ENCODE measurements at regions not wholly inside any gene's neighbourhood (a gene's known extent, or its start where the extent isn't known, plus 50 kb on each side); places are given as distances from the start of the nearest gene placed in this dataset.

DNA sequence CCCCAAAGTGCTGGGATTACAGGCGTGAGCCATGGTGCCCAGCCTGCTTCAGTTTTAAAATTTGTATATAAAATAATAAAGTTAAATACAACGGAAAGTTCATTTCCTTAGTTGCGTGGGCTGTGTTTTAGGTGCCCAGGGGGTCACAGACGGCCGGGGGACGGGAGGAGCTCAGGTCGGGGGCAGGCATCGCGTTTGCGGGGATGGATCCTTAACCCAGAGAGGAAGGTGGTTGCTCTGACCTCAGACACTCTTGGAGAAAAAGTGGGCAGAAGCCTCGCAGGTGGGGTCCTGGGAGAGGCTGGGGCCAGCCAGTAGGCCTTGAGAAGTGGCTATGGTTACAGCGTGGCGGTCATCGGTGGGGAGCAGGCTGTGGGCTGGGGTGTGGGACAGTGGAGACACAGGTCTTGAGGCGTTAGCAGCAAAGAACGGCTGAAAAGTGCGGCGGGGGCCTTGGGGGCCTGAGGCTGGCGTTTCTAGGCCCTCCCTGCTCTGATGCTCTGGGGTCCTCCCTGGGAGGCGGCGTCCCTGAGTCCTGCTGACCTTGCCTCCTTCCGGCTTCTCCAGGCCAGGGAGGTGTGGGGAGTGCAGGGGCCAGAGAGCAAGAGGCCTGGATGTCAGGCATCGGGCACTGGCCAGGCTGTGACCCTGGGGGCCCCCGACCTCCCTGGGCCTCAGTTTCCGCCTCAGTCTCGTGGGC lies 54.4 kb downstream of the UNCX start:
- no peak for DNase-seq (ENCODE audit: low spot score)

DNA sequence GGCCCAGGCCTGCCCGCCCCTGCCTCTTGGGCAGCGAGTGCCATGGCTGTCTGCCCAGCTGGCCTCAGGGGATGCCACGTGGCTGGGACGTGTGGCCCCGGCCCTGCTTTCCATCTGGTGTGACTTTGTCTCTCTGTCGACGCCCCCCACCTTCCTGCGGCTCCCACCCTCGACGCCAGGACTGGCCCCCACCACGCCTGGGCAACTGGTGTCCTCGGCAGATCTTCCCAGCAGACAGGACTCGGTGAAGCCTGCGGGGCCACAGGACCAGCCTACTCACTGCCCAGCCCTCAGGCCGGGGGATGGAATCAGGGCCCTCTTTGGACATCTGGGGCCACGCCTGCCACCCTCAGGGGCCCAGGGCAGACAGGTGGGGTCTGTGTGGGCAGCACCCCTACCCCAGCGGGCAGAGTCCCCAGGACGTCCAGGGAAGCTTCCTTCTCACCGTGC lies 55.1 kb downstream of the UNCX start:
- no peak for DNase-seq (ENCODE audit: low spot score)

DNA sequence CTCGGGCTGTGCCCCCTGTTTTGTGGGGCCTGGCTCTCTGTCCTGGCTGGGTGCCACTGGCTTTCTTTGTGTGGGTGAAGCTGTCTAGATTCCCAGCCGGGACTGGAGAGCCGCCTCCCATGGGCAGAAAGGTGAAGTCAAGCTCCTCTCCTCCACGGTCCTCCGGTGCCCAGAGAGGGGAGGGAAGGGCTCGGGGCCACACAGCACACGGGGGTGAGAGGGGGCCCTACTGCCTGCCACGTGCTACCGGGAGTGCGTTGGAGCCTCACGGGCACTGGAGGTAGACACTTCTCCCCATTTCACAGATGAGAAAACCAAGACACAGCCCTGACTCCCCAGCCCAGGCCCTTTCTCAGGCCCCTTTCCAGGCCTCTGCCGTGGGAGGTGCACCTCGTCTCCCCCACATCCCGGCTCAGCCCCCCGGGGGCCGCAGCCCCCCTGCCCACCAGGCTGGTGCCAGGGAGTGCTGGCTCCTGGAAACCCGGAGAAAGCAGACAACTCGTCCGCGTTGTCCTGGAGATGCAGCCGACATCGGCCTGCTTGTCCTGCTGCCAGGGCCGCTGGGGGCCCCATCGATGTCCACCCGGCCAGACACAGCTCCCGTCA lies 55.8 kb downstream of the UNCX start:
- no peak for DNase-seq (ENCODE audit: low spot score)

DNA sequence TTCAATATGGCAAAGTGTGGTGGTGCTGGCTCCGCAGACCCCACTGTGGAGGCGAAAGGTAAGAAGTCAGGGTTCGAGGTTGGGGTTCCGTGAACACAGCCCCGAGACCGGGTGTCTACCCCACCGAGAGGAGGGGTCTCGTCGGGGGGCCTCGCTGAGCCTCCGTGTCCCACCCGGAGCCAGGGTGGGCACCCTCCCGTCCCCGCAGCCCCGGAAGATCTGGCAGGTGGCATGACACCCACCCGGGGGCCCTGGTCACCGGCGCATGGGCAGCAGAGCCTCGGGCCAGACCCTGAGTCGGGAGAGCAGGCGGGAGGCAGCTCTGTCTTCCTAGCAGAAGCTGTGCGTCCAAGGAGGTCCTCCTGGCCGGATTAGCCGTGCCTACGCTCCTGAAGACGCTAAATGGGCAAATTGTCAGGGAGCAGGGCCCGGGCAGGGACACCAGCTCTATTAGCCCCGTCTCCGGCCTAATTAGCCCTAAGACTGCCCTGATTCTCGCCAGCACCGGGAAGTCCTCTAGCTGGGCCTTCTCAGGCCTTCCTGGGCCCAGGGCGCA lies 56.4 kb downstream of the UNCX start:
- DNase-seq (ENCODE audit: low spot score), result no peak

DNA sequence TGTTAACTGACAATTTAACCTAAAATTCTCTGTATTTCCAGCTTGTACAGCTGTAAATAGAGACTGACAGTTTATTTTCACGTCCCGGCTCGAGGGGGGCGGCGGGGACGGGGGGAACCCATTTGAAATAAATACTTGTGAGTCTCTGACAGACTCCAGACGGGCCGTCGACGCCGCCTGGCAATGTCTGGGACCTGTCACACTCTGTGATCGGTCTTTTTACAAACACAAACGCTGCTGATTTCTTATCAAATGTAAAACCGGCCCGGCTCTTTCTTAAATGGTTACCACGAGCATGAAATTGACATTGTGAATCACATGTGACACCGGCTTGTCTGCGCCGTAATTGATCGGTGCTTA lies 57.0 kb downstream of the UNCX start:
- DNase-seq (ENCODE audit: low spot score), result no peak

DNA sequence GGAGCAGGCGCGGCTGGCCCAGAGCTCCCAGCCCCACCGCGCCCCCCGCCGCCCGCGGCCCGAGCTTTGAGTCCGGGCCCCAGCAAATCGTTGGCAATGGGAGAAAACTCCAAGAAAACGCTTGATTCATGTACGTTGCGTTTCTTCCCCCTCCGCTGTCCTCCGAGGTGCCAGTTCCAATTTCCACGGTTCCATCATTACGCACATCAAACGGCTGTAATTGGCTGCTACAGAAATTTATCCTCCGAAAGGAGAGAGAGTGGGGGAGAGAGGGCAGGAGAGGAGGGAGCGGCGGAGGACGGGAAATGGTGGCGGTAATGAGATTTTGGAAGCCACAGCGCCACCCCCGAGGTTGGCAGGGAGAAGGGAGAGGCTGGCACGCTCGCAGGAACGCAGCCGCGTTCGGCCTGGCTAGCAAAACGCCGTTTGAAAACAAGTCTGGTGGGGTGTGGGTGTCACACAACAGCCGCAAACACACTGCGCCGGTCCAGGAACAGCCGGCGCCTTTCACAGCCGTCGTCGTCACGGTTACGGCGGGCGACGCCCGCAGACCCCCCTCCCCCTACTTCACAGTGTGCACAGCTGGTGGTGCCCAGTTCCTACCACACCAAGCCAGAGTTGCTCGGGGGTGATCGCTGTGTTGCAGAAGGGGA lies 57.5 kb downstream of the UNCX start:
- DNase-seq (ENCODE audit: low spot score), result no peak

DNA sequence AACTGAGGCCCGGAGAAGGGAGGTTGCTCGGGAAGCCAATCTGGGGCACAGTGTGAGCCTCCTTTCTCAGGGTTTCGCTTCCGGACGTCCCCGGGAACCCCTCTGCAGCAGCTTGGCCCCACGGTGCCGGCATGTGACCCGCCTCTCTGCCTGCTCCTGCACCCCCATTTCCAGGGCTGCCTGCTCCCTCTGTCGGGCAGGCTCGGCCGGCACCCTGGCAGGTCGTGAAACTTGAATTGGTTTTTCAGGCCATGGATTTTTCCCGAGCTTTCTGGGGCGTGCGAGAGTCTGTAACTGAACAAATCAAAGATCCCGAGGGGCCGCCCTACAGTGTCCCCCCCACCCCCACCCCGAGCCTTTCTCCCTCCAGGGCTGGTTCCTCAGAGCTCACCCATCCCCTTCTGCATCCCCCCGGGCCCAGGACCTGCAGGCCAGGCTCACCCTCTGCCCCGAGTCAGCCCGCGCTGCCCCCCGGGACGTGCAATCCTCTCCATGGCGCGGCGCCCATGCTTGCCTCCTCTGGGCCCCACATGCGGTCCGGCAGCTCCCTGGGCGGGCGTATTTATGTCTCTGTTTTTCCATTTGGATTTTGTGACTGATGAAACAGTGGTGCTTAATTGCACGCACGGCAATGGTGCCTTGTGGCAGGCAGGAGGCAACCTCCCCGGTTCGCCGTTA lies 58.1 kb downstream of the UNCX start:
- no peak for DNase-seq (ENCODE audit: low spot score)

DNA sequence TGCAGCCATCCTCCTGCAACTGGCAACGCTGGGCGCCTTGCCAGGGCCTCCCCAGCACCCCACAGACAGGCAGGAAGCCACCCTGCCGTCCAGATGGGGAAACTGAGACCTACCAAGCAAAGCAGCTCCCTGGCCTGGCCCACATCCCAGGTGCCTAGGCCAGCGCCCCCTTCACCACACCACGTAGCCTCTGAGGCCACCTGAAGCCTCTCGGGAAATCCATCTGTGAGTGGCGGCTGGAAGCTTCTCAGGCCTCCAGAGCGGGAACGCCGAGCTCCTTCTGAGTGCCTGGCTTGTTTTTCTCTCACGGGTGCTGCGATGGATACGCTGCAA lies 58.7 kb downstream of the UNCX start:
- no peak for DNase-seq (ENCODE audit: low spot score)

DNA sequence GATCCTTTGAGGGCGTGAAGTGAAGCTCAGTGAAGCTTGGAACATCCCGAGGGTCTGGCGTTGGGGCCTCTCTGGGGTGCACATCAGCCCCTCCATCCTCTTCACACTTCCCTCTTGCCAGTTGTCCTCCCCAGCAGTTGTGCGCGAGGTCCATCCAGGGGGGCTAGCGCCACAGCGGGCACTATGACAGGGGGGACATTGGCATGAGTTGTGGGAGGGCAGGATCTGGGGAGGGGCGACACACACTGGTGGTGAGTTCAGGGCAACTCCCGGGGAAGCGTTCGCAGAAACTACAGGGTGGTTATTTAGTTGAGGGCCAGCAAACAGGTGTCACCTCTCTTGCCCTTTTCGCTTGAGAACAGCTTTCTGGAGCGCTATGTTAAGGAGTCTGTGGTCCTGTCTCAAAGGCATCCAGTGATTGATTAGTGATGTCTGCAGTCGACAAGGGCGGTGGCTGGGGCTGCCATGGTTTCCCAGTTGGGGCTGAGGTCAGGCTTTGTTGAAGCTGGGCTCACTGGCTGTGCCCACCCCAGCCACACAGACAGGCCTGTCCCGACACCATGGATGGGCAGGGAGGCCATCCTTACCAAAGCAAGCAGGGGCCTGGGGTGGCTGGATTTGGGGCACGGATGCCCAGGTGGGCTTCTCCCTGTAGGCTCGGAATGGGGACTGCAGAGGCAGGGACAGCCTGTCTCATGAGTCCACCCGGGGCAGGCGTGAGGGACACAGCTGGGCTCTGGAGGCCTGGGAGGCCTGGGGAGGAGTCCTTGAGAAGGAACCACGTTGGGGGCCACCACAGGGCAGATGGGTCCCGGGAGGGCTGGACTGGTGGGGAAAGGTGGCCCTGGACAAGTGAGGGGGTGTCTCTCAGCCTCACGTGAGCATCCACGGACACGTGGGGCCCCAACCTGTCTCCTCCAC lies 59.4 kb downstream of the UNCX start:
- no peak for DNase-seq (ENCODE audit: low spot score)

DNA sequence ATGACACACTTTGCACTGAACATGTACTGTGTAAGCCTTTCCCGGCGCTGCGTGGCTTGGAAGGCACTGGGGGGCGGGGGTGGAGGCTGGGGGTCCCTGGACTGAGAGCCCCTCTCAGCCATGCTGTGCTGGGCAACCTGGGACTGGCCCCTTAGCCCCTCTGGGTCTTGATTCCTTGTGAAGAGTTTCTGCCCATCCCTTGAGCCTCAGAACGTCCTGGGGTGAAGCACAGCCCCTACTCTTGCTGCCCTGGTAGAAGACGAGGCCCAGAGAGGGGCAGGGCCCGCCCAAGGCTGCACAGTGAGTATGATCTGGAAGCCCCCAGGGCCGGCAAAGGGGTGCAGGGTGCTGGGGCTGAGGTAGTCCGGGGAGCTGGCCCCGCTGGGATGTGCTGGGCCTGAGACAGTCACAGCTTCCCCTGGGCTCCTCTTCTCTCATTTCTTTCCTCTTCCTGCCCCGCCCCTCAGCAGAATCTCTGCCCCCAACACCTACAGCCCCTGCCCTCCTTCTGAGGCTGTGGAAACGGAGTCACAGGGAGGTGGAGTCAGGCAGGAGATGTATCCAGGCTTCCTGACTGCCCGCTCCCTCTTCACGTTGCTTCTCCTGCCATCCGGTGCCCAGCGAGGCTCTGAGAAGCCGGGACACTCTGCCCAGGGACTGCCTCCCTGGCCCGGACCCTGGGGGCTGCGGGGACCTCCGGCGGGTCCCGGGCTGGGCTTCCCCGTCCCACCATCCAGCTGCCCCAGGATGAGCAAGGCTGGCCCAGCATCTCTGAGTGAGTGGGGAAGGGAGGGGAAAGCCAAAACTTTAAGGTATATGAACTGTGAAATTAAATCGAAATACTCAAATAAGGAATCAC lies 60.5 kb downstream of the UNCX start:
- DNase-seq (ENCODE audit: low spot score), result no peak

DNA sequence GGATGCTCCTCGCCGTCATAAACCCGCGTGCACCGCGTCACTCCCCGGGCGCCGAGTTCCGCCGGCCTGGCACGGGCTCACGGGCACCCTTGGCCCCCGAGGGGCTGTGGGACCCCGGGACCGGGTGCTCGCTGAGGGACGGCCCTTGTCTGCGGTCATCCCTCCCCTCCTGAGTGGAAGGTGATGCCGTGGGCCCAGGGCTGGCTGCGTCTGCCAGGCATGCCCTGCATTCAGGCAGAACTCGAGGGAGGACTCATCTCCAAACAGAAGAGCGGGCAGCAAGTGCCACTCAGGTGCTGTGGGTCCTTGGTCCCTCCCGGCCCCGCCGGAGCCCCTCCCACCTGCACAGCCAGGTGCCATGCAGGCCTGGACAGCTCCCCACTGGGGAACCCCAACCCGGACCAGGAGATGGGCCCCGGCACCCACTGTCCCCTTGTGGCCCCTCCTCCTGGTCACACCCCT lies 61.3 kb downstream of the UNCX start:
- DNase-seq (ENCODE audit: low spot score), result no peak

DNA sequence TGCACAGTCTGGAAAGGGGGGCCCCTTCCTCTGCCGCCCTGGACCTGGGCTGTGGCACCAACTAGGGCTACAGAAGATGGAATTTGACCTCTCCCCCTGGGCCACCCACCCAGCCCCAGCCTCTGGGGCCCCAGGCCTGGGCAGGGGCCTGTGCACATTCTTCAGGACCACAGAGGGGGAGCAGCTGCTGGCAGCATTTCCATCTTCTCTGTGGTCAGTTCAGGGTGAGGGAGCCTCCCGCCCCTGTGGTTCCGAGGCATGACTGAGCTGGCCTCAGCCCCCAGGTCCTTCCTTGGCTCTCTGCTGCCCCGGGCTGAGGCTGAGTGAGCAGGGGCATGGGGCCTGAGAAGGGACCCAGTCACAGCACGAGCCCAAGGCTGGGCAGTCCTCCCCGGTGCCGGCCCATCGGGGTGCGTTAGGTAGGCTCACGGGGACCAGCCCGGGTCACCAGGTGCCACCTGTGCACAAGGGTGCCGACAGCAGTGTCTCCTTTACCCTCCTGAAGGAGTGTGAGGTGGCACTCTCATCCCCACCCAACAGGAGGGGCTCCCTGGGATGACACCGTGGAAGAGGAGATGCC lies 63.2 kb downstream of the UNCX start:
- no peak for DNase-seq (ENCODE audit: low spot score)

DNA sequence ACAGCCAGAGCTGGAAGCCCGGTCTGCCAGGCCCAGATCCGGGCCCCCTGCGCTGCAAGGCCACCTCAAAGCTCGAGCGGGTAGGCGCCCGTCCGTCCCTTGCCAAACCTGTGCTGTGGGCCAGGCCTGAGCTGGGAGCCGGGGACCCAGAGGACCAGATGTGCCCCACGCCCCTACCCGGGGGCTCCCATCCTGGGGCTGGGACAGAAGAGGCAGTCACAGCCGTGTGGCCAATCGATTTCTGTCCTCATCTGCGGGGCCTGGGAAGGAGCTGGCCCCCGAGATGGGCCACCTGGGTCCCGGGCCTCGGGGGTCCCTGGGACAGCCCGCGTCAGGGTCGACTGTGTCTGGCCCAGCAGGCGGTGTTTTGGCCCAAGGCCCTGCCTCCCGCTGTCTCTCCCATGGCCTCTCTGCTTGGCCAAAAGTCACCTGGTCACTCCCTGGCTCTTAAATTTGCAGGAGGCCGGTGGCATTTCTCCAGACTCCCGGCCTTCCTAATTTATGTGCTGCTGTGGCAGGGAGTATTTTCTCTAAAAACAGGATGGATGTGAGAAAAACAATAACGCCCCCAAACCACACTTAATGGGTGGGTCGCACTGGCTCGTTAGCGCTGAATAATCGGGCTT lies 63.8 kb downstream of the UNCX start:
- DNase-seq (ENCODE audit: low spot score), result no peak

DNA sequence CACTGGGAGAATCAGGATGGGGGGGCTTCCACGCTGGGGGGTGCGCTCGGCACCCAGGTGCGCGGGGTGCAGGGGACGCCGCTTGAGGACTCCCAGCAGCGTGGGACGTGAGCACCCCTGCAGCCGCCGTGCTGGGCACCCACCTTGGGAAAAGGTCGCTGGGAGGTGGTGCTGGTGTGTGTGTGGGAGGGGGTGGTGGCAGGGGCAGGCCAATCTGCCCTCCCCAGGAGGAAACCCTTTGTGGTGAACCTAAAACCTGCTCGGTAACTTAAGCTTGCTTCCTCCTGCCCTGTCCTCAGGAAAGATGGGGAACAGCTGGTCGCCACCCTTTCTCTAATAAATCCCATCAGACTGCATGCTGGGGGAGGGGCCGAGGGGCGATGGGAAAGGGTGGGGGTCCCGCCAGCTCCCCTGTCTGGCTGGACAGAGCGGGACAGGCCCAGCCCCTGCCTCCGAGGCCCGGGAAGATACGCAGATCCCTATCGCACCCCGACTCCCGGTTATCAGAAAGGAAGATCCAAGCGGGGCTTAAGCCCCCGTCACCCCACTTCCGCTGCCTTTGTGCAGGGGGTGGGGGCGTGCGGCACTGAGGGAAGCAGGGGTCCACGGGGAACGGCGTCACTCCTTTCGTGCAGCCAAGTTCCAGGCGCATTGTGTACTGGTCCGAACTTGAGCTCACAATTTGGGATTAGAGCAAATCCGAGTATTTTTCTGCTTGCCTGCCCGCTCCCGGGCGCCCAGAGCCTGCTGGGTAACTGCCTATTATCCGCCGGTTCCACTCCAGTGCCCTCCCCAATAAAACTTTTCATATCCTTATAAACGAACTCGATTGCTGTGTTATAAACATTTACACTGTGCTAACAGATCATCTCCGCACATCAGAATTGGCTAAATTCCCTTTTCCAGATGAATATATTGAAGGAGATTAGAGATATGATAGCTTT lies 64.6 kb downstream of the UNCX start:
- DNase-seq (ENCODE audit: low spot score), result no peak

DNA sequence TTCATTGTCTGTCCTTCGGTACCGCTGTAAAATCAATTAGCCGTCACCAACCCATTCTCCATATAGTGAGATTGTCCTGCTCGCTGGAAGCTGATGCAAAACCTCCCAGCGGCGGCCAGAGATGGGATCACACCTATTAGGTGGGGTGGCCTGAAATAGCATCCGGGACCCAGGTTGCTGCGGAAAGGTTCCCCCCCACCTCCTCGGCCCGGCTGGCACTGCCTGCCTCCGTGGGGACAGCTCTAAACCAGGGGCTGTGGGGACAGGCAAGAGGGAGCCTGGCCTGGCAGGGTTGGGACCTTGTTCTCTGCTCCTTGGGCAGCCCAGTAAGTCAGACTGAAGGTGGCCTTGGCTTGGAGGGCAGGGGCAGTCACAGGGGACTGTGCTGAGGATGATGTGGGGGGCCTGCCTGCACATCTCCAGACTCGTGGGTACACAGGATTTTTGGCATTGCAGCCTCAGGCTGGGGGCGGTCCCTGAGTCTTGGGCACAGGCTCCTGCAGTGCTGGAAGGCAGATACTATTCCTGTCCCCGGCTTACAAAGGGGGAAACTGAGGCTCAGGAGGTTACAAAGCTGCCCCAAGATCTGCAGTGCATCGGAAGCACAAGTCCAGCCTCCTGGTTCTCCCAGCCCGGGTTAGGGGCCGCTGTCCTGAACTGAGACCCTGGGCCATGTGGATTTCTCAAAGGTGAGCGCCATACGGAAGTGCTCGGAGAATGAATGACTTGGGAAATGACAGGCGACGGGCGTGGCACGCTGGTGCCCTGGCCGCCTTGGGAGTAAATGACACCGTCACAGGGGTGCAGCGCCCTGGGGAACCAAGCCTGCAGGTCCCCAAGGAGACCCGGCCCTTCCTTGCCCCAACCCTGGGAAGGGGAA lies 65.6 kb downstream of the UNCX start:
- DNase-seq (ENCODE audit: low spot score), result no peak

DNA sequence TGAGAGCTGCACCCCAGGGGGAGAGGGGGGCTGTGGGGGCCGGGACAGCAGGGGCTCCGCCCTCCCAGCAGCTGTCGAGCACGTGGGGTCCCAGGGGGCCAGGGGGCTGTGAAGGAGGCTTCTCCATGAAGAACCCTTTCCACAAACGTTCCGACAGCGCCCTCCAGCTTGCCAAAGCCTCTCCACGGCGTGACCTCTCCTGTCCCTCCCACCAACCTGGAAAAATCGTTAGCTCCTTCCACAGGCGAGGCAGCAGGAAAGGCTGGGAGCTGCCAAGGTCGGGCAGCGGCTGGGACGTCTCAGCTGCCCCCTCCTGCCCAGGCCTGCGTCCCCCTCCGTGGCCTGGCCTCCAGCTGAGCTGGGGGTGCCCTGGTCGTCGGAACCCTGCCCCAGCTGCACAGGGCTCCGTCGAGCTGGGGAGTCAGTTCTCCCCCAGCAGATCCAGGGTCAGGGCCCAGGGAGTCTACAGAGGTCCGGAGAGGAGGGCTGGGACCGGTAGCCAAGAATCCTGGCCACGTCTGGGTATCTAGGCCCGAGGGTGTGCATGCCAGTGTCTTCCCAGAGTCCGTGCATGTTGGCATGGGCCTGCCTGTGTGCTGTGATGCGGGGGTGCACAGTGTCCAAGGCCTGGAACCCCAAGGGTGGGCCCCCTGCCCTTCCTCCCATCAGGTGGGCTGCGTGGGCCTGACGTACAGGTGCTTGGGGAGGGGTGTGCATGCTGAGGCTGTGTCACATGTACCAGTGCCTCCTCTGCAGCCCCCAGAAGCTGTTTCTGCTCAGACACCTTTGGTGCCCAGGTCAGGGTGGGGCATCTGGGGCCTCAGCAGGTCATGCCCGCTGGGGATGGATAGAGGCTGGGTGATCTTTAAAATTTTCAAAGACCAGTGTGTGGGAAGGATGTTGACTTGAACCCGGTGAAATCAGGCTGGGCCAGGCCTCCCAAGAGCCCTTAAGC lies 66.5 kb downstream of the UNCX start:
- peak; percentile 79 for DNase-seq (ENCODE audit: low spot score)

DNA sequence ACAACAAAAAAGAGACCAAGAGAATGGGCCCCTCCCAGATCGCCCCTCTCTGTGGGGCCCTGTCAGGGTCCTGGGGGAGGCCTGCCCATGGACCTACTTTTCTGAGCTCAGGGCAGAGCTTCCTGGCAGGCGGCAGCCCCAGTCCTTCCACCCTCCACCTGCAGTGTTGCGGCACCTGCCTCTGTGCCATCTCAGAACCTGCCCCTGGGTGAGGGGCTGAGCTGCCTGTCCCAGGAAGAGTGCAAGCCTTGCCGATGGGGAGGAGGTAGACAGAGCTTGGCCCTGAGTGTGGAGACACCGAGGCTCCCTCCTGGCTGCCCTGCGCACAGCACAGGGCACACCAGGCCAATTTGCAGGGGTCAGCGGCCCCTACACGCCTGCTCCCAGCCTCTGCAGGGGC lies 67.5 kb downstream of the UNCX start:
- no peak for DNase-seq (ENCODE audit: low spot score)
